GM21423 (cell line): ENCODE measurements at regions not wholly inside any gene's neighbourhood (a gene's known extent, or its start where the extent isn't known, plus 50 kb on each side); places are given as distances from the start of the nearest gene placed in this dataset.
"Not testable (repeated sequence)": the region's sequence is repeated elsewhere in the genome, so short reads cannot be mapped to it uniquely, and the experiment has no call there.

ENCODE experiments used
- ATAC-seq: cut with Tn5 transposase; IDR thresholded peaks from one replicate; pipeline ENCODE4 v1.9.1; 2021; ENCODE audit warnings: mild to moderate bottlenecking, moderate library complexity; ENCODE audit not compliant: unreplicated experiment

DNA sequence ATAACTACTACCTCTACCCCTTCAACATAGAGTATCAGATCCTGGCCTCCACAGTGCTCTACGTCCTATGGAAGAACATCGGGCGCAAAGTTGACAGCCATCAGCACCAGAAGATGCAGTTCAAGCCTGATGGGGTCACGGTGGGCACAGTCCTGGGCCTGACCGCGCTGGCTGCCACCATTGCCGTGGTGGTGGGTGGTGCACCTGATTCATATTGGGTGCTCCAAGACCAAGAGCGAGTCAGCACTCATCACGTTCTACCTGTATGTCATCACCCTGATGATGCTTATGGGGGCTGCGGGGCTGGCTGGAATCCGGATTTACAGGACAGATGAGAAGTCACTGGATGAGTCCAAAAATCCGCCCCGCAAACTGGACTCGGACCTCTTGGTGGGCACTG is 846.4 kb downstream of the RPIA start:
- ATAC-seq = not testable (repeated sequence)

DNA sequence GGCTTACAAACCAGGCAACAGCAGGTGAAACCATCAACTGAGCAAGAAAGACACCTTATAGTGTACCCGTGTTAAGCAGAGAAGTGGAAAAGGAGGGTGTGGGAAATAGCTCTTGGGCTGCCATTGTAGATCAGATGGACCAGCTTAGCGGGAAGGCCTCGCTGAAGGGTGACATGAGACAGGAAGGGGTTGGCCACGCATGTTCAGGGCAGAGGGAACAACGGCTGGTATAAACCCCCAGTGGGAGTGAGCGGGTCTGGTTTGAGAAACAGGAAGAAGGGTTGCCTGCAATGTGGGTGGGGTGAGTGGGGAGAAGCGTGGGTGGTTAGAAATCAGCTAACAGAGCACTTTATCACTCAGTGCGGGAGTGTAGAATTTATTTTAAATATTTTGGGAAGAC is 852.6 kb downstream of the RPIA start:
- not testable (repeated sequence) for ATAC-seq

- not testable (repeated sequence) for ATAC-seq
Measured at GRCh38 chr2:89579154-89579553, 887.7 kb downstream of the RPIA start.

DNA sequence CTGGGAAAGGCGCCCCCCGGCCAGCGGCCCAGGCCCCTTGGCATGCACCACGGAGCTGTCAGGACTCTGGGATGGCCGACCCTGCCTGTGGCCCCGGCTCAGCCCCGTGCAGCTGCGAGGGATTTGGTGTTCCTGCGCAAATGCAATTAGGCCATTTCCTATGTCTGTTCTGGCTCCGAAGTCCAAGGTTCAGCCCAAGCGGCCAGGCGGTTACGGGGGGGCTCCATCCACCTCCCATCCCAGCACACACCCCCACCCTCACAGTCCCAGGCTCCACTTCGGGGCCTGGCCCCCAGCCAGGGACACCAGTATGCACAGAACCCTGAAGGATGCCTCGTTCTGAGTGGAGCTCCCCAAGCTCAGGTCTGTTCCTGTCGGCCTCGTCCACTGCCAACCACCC is 891.3 kb downstream of the RPIA start:
- not testable (repeated sequence) for ATAC-seq

DNA sequence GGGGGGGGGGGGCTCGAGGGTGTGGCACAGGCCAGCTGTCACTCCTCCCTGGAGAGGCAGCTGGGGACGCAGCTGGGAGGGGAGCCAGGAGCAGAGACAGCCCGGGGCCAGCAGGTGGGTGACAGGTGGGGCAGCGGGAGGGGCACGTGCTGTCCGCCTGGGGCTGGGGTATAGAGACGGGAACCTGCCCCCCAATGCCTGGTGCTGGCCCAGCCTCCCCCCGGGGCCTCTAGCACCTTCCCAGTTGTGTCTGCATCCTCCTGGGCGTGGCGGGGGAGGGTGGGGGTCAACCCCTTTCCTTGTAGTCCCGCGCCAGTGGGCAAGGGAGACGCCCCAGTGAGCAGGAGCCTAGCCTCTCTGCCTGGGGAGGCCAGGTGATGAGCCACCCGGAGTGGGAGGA is 892.6 kb downstream of the RPIA start:
- ATAC-seq = not testable (repeated sequence)

DNA sequence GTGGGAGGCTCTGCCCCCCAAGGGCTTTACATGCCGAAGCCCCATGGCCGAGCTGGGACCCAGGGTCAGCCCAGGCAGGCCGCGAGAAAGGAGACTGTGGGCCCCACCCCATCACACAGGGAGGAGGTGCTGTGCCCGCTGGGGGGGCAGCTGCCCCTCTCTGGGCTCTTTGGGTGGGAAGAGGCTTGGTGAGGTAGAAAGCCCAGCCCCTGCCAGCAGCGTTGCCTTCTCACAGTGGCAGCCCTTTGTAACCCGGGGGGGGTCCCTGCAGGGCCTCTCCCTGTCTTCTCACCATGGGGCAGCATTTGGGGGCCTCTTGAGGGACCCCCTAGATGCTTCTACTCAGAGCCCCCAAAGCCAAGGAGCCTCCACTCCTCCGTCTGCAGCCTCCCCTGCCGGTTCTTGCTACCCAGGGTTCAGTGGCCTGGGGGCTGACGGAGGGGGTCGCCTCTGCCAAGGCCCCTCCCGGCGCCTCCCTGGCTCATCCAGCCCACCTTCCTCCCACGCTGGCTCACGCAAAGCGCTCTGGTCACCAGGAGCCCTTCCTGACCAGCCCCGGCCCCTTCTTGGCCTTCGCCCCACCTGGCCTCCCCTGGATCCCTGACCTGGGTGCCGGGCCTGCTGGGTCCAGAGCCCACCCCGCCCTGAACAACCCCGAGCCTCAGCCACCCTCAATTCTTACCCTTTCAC is 893.5 kb downstream of the RPIA start:
- ATAC-seq = not testable (repeated sequence)

- ATAC-seq = peak; percentile 94
Measured at GRCh38 chr2:89585558-89585920, 894.1 kb downstream of the RPIA start.

DNA sequence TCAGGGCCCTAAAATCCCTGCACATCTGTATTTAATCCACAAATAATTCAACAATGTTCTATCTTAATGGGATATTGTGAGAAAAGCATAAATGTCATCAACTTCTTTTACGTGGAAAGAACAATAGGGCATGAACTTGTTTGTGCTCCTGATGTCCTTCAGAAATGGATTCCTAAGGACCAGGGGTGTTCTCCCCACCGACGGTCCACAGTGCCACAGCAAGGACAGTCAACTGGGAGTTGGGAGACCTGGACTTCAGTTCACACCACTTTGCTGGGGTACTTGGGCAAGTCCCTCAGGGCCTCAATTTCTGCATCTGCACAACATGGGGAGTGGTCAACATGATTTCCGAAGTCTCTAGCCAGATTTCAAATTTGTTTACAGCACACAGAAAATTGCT is 908.4 kb downstream of the RPIA start:
- not testable (repeated sequence) for ATAC-seq

DNA sequence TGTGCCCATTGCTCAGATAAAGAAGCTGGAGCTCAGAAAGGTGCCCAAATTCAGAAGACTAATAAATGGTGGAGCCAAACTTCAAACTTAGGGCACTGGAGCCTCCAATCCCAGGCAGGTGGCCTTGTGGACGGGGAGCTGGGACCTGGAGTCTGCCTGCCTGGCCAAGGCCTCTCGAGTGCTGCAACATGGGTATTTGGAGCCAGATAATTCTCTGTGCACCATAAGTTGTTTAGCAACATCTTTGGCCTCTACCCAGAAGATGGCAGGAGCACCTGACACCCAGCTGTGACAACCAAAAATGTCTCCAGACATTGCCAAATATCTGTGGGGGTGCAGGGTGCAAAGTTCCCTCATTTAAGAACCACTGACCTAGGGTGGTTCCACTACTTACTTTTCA is 915.0 kb downstream of the RPIA start:
- not testable (repeated sequence) for ATAC-seq

GRCh38 chr2:89610207-89610926 is 918.9 kb downstream of the RPIA start:
- not testable (repeated sequence) for ATAC-seq

GRCh38 chr2:89610927-89611515 is 919.5 kb downstream of the RPIA start:
- ATAC-seq = not testable (repeated sequence)

- not testable (repeated sequence) for ATAC-seq
Measured at GRCh38 chr2:89611710-89612109, 920.2 kb downstream of the RPIA start.

DNA sequence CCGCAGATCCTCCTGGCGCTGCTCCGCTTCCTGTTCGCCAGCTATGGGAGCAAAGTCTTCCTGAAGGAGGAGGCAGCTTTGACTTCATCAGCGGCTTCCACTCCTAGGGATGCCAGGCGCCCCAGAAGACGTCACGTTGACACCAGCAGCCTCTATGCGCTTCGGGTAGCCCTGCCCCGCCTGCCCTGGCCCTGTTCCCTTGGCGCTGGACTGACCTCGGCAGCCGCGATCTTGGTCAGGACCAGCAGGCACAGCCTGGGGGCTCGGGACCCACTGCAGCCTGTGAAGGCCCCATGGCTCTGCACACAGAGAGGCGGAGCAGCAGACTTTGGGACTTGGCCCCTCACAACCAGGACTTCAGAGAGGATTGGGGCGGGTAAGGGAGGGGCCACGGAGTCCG is 957.8 kb downstream of the RPIA start:
- not testable (repeated sequence) for ATAC-seq

DNA sequence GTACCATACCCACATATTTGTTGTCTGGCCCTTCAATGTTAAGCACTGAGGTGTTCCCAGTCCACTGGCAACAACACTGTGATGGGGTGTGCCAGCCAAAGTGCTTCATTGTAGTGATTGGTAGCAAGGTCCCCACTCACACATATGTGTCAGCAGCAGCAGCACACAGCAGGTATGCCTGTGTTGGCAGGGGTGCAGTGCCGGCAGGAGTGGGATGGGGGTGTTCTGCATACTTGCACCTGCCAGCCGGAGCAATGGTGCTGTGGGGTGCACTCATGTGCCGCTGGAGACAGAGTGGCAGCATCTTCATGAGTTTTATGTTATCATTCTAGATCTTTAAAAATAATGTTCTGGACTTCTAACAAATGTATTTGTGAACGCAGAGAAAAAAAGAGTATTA is 987.8 kb downstream of the RPIA start:
- ATAC-seq = not testable (repeated sequence)
